ENCODE measurements at regions not wholly inside any gene's neighbourhood (a gene's known extent, or its start where the extent isn't known, plus 50 kb on each side); places are given as distances from the start of the nearest gene placed in this dataset.

DNA sequence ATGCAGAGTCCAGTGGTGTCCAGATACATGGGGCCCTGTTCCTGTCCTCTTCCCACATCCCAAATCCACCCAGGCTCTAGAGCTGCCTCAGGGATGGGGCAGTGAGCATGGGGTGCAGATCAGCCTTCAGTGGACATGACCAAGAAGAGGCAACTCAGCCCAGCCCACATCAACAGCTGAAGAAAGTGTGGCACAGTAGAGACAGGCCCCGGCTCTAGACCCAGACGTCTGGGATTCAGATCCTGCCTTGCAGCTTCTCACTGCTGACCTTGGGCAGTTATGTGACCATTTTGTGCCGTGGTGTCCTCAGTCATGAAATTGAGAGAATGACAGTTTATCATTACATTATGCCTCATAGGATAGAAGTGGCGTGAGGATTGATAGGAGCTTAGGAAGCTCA, 54.6 kb upstream of the CST7 start:
- H2AFZ ChIP-seq (ENCODE audit: low read length) = no peak overlapping the region
- no peak overlapping the region for H3K27ac ChIP-seq (ENCODE audit: low read length)
- TF ChIP-seq, protein P1, sequence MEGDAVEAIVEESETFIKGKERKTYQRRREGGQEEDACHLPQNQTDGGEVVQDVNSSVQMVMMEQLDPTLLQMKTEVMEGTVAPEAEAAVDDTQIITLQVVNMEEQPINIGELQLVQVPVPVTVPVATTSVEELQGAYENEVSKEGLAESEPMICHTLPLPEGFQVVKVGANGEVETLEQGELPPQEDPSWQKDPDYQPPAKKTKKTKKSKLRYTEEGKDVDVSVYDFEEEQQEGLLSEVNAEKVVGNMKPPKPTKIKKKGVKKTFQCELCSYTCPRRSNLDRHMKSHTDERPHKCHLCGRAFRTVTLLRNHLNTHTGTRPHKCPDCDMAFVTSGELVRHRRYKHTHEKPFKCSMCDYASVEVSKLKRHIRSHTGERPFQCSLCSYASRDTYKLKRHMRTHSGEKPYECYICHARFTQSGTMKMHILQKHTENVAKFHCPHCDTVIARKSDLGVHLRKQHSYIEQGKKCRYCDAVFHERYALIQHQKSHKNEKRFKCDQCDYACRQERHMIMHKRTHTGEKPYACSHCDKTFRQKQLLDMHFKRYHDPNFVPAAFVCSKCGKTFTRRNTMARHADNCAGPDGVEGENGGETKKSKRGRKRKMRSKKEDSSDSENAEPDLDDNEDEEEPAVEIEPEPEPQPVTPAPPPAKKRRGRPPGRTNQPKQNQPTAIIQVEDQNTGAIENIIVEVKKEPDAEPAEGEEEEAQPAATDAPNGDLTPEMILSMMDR (IDR thresholded peaks at IDR 0.05; ENCODE audit: low read length) = no peak
- no peak for TF ChIP-seq EZH2 (optimal IDR thresholded peaks at IDR 0.05; ENCODE audit: low read depth, low read length)
- H4K20me1 ChIP-seq (ENCODE audit: insufficient read depth, low read length) = no peaks in the 10 kb centered on the region
- H3K4me3 ChIP-seq (ENCODE audit: low read length) = no peak overlapping the region
- H3K9me2 ChIP-seq (replicated peaks; ENCODE audit: insufficient read depth, low read length) = no peaks in the 10 kb centered on the region
- H3K4me2 ChIP-seq (ENCODE audit: low read depth, low read length) = no peak overlapping the region
- no peaks in the 10 kb centered on the region for H3K79me2 ChIP-seq (ENCODE audit: low read length)
- no peaks in the 10 kb centered on the region for H3F3A ChIP-seq (ENCODE audit: insufficient read depth, low read length)
- DNase-seq = no peak
- H3K36me3 ChIP-seq (replicated peaks; ENCODE audit: insufficient read depth, low read length) = no peaks in the 10 kb centered on the region
- no peaks in the 10 kb centered on the region for H3K27me3 ChIP-seq (replicated peaks; ENCODE audit: insufficient read depth, low read length)
- H3K9me3 ChIP-seq (replicated peaks; ENCODE audit: insufficient read depth, low read length) = no peaks in the 10 kb centered on the region
- H3K4me1 ChIP-seq (ENCODE audit: low read length) = no peaks in the 10 kb centered on the region
- no peak overlapping the region for H3K9ac ChIP-seq (ENCODE audit: low read length)

DNA sequence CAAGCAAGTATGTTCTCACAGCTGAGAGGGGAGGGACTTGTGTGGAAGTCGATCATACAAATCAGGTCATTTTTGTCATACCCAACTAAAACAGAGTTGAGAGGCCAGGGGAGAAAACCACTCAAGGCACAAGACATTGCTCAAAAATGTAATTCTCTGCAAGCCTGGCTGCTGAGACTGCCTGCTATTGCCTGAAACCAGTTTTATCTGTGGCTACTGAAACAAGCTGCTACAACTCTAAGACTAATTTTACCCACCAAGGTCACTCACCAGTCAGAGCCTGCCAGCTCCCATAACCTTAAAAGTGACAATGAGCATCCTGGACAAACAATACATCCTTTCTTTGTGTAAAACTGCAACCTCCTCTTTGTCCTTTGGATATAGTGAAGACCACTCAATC, 54.1 kb upstream of the CST7 start:
- Histone ChIP-seq H3K9me2 (replicated peaks; ENCODE audit: insufficient read depth, low read length) (no peaks in the 10 kb centered on the region), H3K27me3 (replicated peaks; ENCODE audit: insufficient read depth, low read length) (no peaks in the 10 kb centered on the region), H2AFZ (ENCODE audit: low read length) (no peak overlapping the region), H3K4me1 (ENCODE audit: low read length) (no peaks in the 10 kb centered on the region), H4K20me1 (ENCODE audit: insufficient read depth, low read length) (no peaks in the 10 kb centered on the region), H3K27ac (ENCODE audit: low read length) (no peak overlapping the region), H3F3A (ENCODE audit: insufficient read depth, low read length) (no peaks in the 10 kb centered on the region), H3K4me2 (ENCODE audit: low read depth, low read length) (no peak overlapping the region), H3K9me3 (replicated peaks; ENCODE audit: insufficient read depth, low read length) (no peaks in the 10 kb centered on the region), H3K9ac (ENCODE audit: low read length) (no peak overlapping the region), H3K36me3 (replicated peaks; ENCODE audit: insufficient read depth, low read length) (no peaks in the 10 kb centered on the region), H3K4me3 (ENCODE audit: low read length) (no peak overlapping the region), H3K79me2 (ENCODE audit: low read length) (no peaks in the 10 kb centered on the region)
- TF ChIP-seq EZH2phosphoT487 (IDR thresholded peaks at IDR 0.05; ENCODE audit: low read length) (no peak), EZH2 (optimal IDR thresholded peaks at IDR 0.05; ENCODE audit: low read depth, low read length) (no peak)
- TF ChIP-seq, protein P1 (IDR thresholded peaks at IDR 0.05; ENCODE audit: low read length) = no peak
- DNase-seq = no peak

DNA sequence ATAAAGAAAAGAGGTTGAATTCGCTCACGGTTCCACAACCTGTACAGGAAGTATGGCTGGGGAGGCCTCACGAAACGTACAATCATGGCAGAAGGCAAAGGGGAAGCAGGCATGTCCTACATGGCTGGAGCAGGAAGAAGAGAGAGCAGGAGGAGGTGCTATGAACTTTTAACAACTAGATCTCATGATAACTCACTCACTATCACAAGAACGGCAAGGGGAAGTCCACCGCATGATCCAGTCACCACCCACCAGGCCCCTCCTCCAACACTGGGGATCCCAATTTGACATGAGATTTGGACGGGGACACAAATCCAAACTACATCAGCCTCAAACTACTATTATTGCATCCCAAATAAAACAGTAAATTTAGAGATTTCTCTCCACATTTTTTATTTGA, 53.6 kb upstream of the CST7 start:
- H3K4me2 ChIP-seq (ENCODE audit: low read depth, low read length) = no peak overlapping the region

More for the DNA sequence above, 53.6 kb upstream of the CST7 start:
- no peak overlapping the region for H3K4me3 ChIP-seq (ENCODE audit: low read length)
- H3F3A ChIP-seq (ENCODE audit: insufficient read depth, low read length) = no peaks in the 10 kb centered on the region
- H4K20me1 ChIP-seq (ENCODE audit: insufficient read depth, low read length) = no peaks in the 10 kb centered on the region
- TF ChIP-seq EZH2phosphoT487 (IDR thresholded peaks at IDR 0.05; ENCODE audit: low read length) = no peak
- TF ChIP-seq EZH2 (optimal IDR thresholded peaks at IDR 0.05; ENCODE audit: low read depth, low read length) = no peak
- TF ChIP-seq, protein P1 (IDR thresholded peaks at IDR 0.05; ENCODE audit: low read length) = no peak
- no peaks in the 10 kb centered on the region for H3K36me3 ChIP-seq (replicated peaks; ENCODE audit: insufficient read depth, low read length)
- no peaks in the 10 kb centered on the region for H3K27me3 ChIP-seq (replicated peaks; ENCODE audit: insufficient read depth, low read length)
- H3K9me2 ChIP-seq (replicated peaks; ENCODE audit: insufficient read depth, low read length) = no peaks in the 10 kb centered on the region
- H3K9me3 ChIP-seq (replicated peaks; ENCODE audit: insufficient read depth, low read length) = no peaks in the 10 kb centered on the region
- no peaks in the 10 kb centered on the region for H3K4me1 ChIP-seq (ENCODE audit: low read length)
- DNase-seq = no peak
- H3K27ac ChIP-seq (ENCODE audit: low read length) = no peak overlapping the region
- H3K9ac ChIP-seq (ENCODE audit: low read length) = no peak overlapping the region
- H2AFZ ChIP-seq (ENCODE audit: low read length) = no peak overlapping the region
- no peaks in the 10 kb centered on the region for H3K79me2 ChIP-seq (ENCODE audit: low read length)
